Fibroblast of lung (primary cell): ENCODE measurements at regions not wholly inside any gene's neighbourhood (a gene's known extent, or its start where the extent isn't known, plus 50 kb on each side); places are given as distances from the start of the nearest gene placed in this dataset.

Experiments used
- DNase-seq, 2 donors: peaks; one replicate each; pipeline versions ENCODE4 v3.0.0 to v3.0.0-alpha.2; 2010; ENCODE audit warnings: low read depth in 2 of 2
- H2AFZ ChIP-seq: 2 replicates; pipeline ENCODE4 v1.5.1; 2012; ENCODE audit warnings: low read length, control low read depth, inconsistent platforms
- H3K27ac ChIP-seq: 2 replicates; pipeline ENCODE4 v1.5.1; 2011; ENCODE audit warnings: low read length, control low read depth; ENCODE audit not compliant: insufficient read depth
- H3K27me3 ChIP-seq: 2 replicates; pipeline ENCODE4 v1.5.1; 2011; ENCODE audit warnings: mild to moderate bottlenecking, low read length; ENCODE audit not compliant: control insufficient read depth, insufficient read depth
- H3K36me3 ChIP-seq: 2 replicates; pipeline ENCODE4 v1.5.1; 2011; ENCODE audit warnings: low read length; ENCODE audit not compliant: control insufficient read depth, insufficient read depth
- H3K4me1 ChIP-seq: 2 replicates; pipeline ENCODE4 v1.5.1; 2011; ENCODE audit warnings: low read length; ENCODE audit not compliant: control insufficient read depth, insufficient read depth; ENCODE audit errors: extremely low read depth
- H3K4me2 ChIP-seq: 2 replicates; pipeline ENCODE4 v1.5.1; 2011; ENCODE audit warnings: low read length, control low read depth; ENCODE audit not compliant: insufficient read depth; ENCODE audit errors: extremely low read depth
- H3K4me3 ChIP-seq, 4 experiments: fragments of 200-600 bp in 1 of 4; sonication (generic) in 1 of 4; replicated peaks in 1 of 4; 2 replicates each; pipeline ENCODE4 v1.5.1; 2011 to 2016; ENCODE audit warnings: low read length in 4 of 4, low read depth in 3 of 4, mild to moderate bottlenecking in 3 of 4, control low read depth in 2 of 4, inconsistent platforms in 1 of 4, mixed read lengths in 1 of 4; ENCODE audit not compliant: insufficient read depth in 1 of 4; ENCODE audit errors: control extremely low read depth in 1 of 4
- H3K79me2 ChIP-seq: 2 replicates; pipeline ENCODE4 v1.5.1; 2012; ENCODE audit warnings: mild to moderate bottlenecking, low read length, inconsistent platforms; ENCODE audit not compliant: control insufficient read depth, insufficient read depth
- H3K9ac ChIP-seq: 2 replicates; pipeline ENCODE4 v1.5.1; 2011; ENCODE audit warnings: mild to moderate bottlenecking, low read length, control low read depth; ENCODE audit not compliant: insufficient read depth
- H3K9me3 ChIP-seq: 2 replicates; pipeline ENCODE4 v1.5.1; 2012; ENCODE audit warnings: low read depth, low read length; ENCODE audit not compliant: control insufficient read depth, insufficient read depth
- H4K20me1 ChIP-seq: 2 replicates; pipeline ENCODE4 v1.5.1; 2011; ENCODE audit warnings: low read length; ENCODE audit not compliant: control insufficient read depth, insufficient read depth; ENCODE audit errors: extremely low read depth
- EZH2 ChIP-seq: IDR thresholded peaks from 2 replicates; pipeline ENCODE4 v1.5.1; 2012; ENCODE audit warnings: low read length, control low read depth, mild to moderate bottlenecking; ENCODE audit errors: missing control alignments
- TF ChIP-seq, protein P1 (sequence below), 2 donors: IDR thresholded peaks in 1 of 2; conservative IDR thresholded peaks in 1 of 2; 1 replicate in 1 of 2; 2 replicates in 1 of 2; pipeline ENCODE4 v1.5.1; 2011 to 2012; ENCODE audit warnings: low read length in 2 of 2, control low read depth in 1 of 2, inconsistent platforms in 1 of 2, low read depth in 1 of 2, mild to moderate bottlenecking in 1 of 2

DNA sequence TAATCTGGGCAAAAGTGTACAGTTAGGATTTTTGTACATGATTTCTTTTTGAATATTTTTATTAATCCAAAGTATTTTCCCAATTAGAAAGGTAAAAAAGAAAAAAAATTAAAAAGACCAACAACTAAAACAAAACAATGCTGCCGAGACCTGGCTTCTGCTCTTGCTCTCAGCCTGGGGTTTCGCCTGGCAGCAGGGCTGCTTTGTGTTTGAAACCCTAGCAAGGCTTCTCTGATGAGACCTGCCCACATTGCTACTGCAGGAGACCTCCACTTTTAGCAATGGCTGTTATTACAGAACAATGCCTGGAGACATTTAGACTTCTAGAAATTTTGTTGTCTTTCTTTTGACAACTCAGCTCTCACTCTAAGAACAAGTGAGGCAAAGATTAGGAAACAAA, 1153.0 kb upstream of the TMEM132C start:
- no peaks in the 10 kb centered on the region for H4K20me1 ChIP-seq
- H3K9ac ChIP-seq = no peak overlapping the region
- H3K36me3 ChIP-seq = no peaks in the 10 kb centered on the region
- TF ChIP-seq, protein P1, sequence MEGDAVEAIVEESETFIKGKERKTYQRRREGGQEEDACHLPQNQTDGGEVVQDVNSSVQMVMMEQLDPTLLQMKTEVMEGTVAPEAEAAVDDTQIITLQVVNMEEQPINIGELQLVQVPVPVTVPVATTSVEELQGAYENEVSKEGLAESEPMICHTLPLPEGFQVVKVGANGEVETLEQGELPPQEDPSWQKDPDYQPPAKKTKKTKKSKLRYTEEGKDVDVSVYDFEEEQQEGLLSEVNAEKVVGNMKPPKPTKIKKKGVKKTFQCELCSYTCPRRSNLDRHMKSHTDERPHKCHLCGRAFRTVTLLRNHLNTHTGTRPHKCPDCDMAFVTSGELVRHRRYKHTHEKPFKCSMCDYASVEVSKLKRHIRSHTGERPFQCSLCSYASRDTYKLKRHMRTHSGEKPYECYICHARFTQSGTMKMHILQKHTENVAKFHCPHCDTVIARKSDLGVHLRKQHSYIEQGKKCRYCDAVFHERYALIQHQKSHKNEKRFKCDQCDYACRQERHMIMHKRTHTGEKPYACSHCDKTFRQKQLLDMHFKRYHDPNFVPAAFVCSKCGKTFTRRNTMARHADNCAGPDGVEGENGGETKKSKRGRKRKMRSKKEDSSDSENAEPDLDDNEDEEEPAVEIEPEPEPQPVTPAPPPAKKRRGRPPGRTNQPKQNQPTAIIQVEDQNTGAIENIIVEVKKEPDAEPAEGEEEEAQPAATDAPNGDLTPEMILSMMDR (conservative IDR thresholded peaks at IDR 0.05 in 1 of 2, IDR thresholded peaks at IDR 0.05 in 1 of 2; ENCODE audit: low read depth in 1 of 2, low read length in 2 of 2) = no peak
- no peak for TF ChIP-seq EZH2
- no peak overlapping the region for H2AFZ ChIP-seq
- H3K4me1 ChIP-seq = no peaks in the 10 kb centered on the region
- H3K4me3 ChIP-seq = no peak overlapping the region
- H3K9me3 ChIP-seq = no peaks in the 10 kb centered on the region
- no peak overlapping the region for H3K4me2 ChIP-seq
- no peak for DNase-seq
- no peak overlapping the region for H3K27ac ChIP-seq
- no peaks in the 10 kb centered on the region for H3K27me3 ChIP-seq
- H3K79me2 ChIP-seq = no peaks in the 10 kb centered on the region

DNA sequence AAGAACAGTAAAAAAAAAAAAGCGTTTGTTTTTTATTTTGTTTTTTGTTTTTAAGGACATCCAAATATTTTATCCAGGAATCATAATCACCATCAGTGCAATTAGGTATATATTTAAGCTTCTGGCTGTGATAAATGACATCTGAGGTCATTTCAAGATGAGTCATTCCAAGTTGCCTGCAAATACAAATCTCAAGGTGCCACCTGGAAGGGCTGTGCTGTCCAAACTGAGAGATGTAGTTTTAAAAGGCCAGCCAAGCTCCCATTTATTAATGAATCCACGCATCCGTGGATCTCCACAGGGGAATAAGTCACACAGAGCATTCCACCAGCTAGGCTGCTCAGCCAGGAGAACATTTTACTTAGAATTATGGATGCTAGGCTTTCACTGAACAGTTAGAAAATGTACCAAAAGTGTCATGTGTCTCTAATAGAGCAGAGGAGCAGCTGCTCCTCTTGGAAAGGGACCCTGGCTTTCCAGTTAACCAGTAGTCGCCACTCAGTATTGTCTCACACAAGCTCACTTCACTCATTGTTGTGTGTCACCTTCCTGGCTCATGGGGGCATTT, 1151.4 kb upstream of the TMEM132C start:
- Histone ChIP-seq H4K20me1 (no peaks in the 10 kb centered on the region), H3K9me3 (no peaks in the 10 kb centered on the region), H3K4me1 (no peaks in the 10 kb centered on the region), H3K79me2 (no peaks in the 10 kb centered on the region), H3K36me3 (no peaks in the 10 kb centered on the region), H3K4me2 (no peak overlapping the region), H3K9ac (no peak overlapping the region), H3K4me3 (no peak overlapping the region), H3K27ac (no peak overlapping the region), H3K27me3 (no peaks in the 10 kb centered on the region), H2AFZ (no peak overlapping the region)
- peak in 1 of 2 donors; percentile 56 for DNase-seq
- TF ChIP-seq, protein P1 (conservative IDR thresholded peaks at IDR 0.05 in 1 of 2, IDR thresholded peaks at IDR 0.05 in 1 of 2; ENCODE audit: low read depth in 1 of 2, low read length in 2 of 2) = no peak
- no peak for TF ChIP-seq EZH2

DNA sequence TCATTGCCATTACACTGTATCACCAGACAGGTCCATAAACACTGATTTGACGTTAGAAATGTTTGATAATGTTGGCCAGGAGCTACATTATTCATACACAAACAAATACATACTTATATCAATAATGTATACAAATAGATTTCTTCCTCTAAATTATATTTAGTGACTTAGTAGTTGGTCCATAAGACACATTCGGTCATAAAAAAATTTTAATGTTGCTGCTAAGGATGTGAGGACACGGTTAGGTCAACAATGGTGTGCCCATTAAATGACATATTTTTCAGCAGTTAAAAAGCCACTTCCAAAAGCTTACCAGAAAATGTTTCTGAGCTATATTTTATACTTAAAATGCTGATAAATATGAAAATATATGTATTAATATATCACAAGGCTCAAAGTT, 1148.7 kb upstream of the TMEM132C start:
- Histone ChIP-seq H3K4me1 (no peaks in the 10 kb centered on the region), H4K20me1 (no peaks in the 10 kb centered on the region), H3K4me2 (no peak overlapping the region), H2AFZ (no peak overlapping the region), H3K9me3 (no peaks in the 10 kb centered on the region), H3K4me3 (no peak overlapping the region), H3K79me2 (no peaks in the 10 kb centered on the region), H3K36me3 (no peaks in the 10 kb centered on the region), H3K9ac (no peak overlapping the region), H3K27me3 (no peaks in the 10 kb centered on the region), H3K27ac (no peak overlapping the region)
- TF ChIP-seq, protein P1 (conservative IDR thresholded peaks at IDR 0.05 in 1 of 2, IDR thresholded peaks at IDR 0.05 in 1 of 2; ENCODE audit: low read depth in 1 of 2, low read length in 2 of 2) = no peak
- TF ChIP-seq EZH2 = no peak
- no peak for DNase-seq
